Colonic mucosa (tissue), 4 donors: ENCODE measurements at regions not wholly inside any gene's neighbourhood (a gene's known extent, or its start where the extent isn't known, plus 50 kb on each side); places are given as distances from the start of the nearest gene placed in this dataset.

Experiments used
- DNase-seq: peaks from one replicate; pipeline ENCODE4 v3.0.0-alpha.2; 2020
- H3K27ac ChIP-seq: fragments of 200-600 bp; one replicate; pipeline ENCODE4 v1.8.0; 2021
- H3K27me3 ChIP-seq: fragments of 200-600 bp; one replicate; pipeline ENCODE4 v1.8.0; 2021
- H3K36me3 ChIP-seq: fragments of 200-600 bp; one replicate; pipeline ENCODE4 v1.8.0; 2021
- H3K4me1 ChIP-seq: fragments of 200-600 bp; one replicate; pipeline ENCODE4 v1.8.0; 2021; ENCODE audit warnings: mild to moderate bottlenecking
- H3K4me3 ChIP-seq: fragments of 200-600 bp; one replicate; pipeline ENCODE4 v1.8.0; 2021
- H3K9ac ChIP-seq, 2 donors: one replicate each; pipeline ENCODE4 v1.7.0; 2013; ENCODE audit warnings: control low read depth in 2 of 2, low read depth in 2 of 2, low read length in 2 of 2
- H3K9me3 ChIP-seq: fragments of 200-600 bp; one replicate; pipeline ENCODE4 v1.8.0; 2021
- CTCF ChIP-seq: fragments of 200-600 bp; IDR thresholded peaks from one replicate; pipeline ENCODE4 v1.8.0; 2022; ENCODE audit warnings: antibody characterized with exemption, mild to moderate bottlenecking
- intact Hi-C: fragments of 100-400 bp; cut with DNase I; formaldehyde crosslinking; loops from one replicate; pipeline ENCODE4 v1.14.1; 2022
- donor health status: healthy.
- donor health status: DM: no; HTN: no; CAD: no.
- donor health status: DM: no; HTN: no; CAD: no.

GRCh38 chr2:126832757-126833156, 65.9 kb upstream of the TEX51 start:
- Histone ChIP-seq H3K4me3 (no peak overlapping the region), H3K27ac (no peak overlapping the region), H3K9ac (no peak overlapping the region), H3K4me1 (no peaks in the 10 kb centered on the region), H3K36me3 (no peaks in the 10 kb centered on the region), H3K9me3 (no peaks in the 10 kb centered on the region), H3K27me3 (no peaks in the 10 kb centered on the region)
- no peak for DNase-seq
- intact Hi-C loops, result no loop called here
- TF ChIP-seq CTCF, result no peak

GRCh38 chr2:126834006-126834659, 64.6 kb upstream of the TEX51 start:
- H3K27ac ChIP-seq, result no peak overlapping the region
- H3K4me1 ChIP-seq, result no peaks in the 10 kb centered on the region
- H3K9me3 ChIP-seq, result no peaks in the 10 kb centered on the region
- intact Hi-C loops, result no loop called here
- H3K9ac ChIP-seq, result no peak overlapping the region
- DNase-seq, result no peak
- no peaks in the 10 kb centered on the region for H3K36me3 ChIP-seq
- H3K4me3 ChIP-seq, result no peak overlapping the region
- H3K27me3 ChIP-seq, result no peaks in the 10 kb centered on the region
- no peak for TF ChIP-seq CTCF

GRCh38 chr2:126835261-126835660, 63.4 kb upstream of the TEX51 start:
- Histone ChIP-seq H3K36me3 (no peaks in the 10 kb centered on the region), H3K4me3 (no peak overlapping the region), H3K9me3 (no peaks in the 10 kb centered on the region), H3K4me1 (no peaks in the 10 kb centered on the region), H3K27me3 (no peaks in the 10 kb centered on the region), H3K9ac (no peak overlapping the region), H3K27ac (no peak overlapping the region)
- DNase-seq, result no peak
- intact Hi-C loops, result no loop called here
- TF ChIP-seq CTCF, result no peak

GRCh38 chr2:126835831-126836230, 62.9 kb upstream of the TEX51 start:
- H3K27me3 ChIP-seq, result no peaks in the 10 kb centered on the region
- H3K9ac ChIP-seq, result no peak overlapping the region
- H3K27ac ChIP-seq, result no peak overlapping the region
- no peaks in the 10 kb centered on the region for H3K36me3 ChIP-seq
- H3K9me3 ChIP-seq, result no peaks in the 10 kb centered on the region
- H3K4me3 ChIP-seq, result no peak overlapping the region
- TF ChIP-seq CTCF, result no peak
- no peaks in the 10 kb centered on the region for H3K4me1 ChIP-seq
- intact Hi-C loops, result no loop called here
- DNase-seq, result no peak

GRCh38 chr2:126836761-126837679, 61.7 kb upstream of the TEX51 start:
- no peaks in the 10 kb centered on the region for H3K36me3 ChIP-seq
- H3K9ac ChIP-seq, result no peak overlapping the region
- H3K4me3 ChIP-seq, result no peak overlapping the region
- H3K27me3 ChIP-seq, result no peaks in the 10 kb centered on the region
- no peaks in the 10 kb centered on the region for H3K4me1 ChIP-seq
- intact Hi-C loops, result no loop called here
- no peaks in the 10 kb centered on the region for H3K9me3 ChIP-seq
- no peak for TF ChIP-seq CTCF
- H3K27ac ChIP-seq, result no peak overlapping the region
- no peak for DNase-seq
